OCI-LY7 (cell line): ENCODE measurements at regions not wholly inside any gene's neighbourhood (a gene's known extent, or its start where the extent isn't known, plus 50 kb on each side); places are given as distances from the start of the nearest gene placed in this dataset.

Experiments
- EZH2phosphoT487 ChIP-seq: fragments of 200-600 bp; sonication (generic); IDR thresholded peaks from 2 replicates; pipeline ENCODE4 v1.6.1; 2018; ENCODE audit warnings: low read depth, borderline replicate concordance, mild to moderate bottlenecking, mixed run types, antibody characterized with exemption, low read length, moderate library complexity, mixed read lengths
- TF ChIP-seq, protein P1 (sequence below): fragments of 200-600 bp; sonication (generic); conservative IDR thresholded peaks from 2 replicates; pipeline ENCODE4 v1.5.1; 2014; ENCODE audit warnings: mild to moderate bottlenecking, antibody characterized with exemption, low read length, moderate library complexity, mixed read lengths

GRCh38 chr2:84323890-84324289 is 135.2 kb downstream of the SUCLG1 start:
- TF ChIP-seq, protein P1, sequence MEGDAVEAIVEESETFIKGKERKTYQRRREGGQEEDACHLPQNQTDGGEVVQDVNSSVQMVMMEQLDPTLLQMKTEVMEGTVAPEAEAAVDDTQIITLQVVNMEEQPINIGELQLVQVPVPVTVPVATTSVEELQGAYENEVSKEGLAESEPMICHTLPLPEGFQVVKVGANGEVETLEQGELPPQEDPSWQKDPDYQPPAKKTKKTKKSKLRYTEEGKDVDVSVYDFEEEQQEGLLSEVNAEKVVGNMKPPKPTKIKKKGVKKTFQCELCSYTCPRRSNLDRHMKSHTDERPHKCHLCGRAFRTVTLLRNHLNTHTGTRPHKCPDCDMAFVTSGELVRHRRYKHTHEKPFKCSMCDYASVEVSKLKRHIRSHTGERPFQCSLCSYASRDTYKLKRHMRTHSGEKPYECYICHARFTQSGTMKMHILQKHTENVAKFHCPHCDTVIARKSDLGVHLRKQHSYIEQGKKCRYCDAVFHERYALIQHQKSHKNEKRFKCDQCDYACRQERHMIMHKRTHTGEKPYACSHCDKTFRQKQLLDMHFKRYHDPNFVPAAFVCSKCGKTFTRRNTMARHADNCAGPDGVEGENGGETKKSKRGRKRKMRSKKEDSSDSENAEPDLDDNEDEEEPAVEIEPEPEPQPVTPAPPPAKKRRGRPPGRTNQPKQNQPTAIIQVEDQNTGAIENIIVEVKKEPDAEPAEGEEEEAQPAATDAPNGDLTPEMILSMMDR, result no peak
- TF ChIP-seq EZH2phosphoT487, result no peak
